ENCODE measurements at regions not wholly inside any gene's neighbourhood (a gene's known extent, or its start where the extent isn't known, plus 50 kb on each side); places are given as distances from the start of the nearest gene placed in this dataset.

GRCh38 chr2:125713533-125713932 is 942.4 kb upstream of the GYPC start:
- no peak for DNase-seq
- H3K36me3 Mint-ChIP-seq (ENCODE audit: low read depth): no peaks in the 10 kb centered on the region
- H3K4me1 Mint-ChIP-seq (ENCODE audit: low read depth): no peaks in the 10 kb centered on the region
- H3K4me3 Mint-ChIP-seq: no peak overlapping the region
- H3K27ac Mint-ChIP-seq: no peak overlapping the region
- TF ChIP-seq, protein P1, sequence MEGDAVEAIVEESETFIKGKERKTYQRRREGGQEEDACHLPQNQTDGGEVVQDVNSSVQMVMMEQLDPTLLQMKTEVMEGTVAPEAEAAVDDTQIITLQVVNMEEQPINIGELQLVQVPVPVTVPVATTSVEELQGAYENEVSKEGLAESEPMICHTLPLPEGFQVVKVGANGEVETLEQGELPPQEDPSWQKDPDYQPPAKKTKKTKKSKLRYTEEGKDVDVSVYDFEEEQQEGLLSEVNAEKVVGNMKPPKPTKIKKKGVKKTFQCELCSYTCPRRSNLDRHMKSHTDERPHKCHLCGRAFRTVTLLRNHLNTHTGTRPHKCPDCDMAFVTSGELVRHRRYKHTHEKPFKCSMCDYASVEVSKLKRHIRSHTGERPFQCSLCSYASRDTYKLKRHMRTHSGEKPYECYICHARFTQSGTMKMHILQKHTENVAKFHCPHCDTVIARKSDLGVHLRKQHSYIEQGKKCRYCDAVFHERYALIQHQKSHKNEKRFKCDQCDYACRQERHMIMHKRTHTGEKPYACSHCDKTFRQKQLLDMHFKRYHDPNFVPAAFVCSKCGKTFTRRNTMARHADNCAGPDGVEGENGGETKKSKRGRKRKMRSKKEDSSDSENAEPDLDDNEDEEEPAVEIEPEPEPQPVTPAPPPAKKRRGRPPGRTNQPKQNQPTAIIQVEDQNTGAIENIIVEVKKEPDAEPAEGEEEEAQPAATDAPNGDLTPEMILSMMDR (IDR thresholded peaks at IDR 0.05): no peak
- H3K9me3 Mint-ChIP-seq: peaks cover 57% of the 10 kb centered on the region
- H3K27me3 Mint-ChIP-seq (ENCODE audit: insufficient read depth): no peaks in the 10 kb centered on the region

DNA sequence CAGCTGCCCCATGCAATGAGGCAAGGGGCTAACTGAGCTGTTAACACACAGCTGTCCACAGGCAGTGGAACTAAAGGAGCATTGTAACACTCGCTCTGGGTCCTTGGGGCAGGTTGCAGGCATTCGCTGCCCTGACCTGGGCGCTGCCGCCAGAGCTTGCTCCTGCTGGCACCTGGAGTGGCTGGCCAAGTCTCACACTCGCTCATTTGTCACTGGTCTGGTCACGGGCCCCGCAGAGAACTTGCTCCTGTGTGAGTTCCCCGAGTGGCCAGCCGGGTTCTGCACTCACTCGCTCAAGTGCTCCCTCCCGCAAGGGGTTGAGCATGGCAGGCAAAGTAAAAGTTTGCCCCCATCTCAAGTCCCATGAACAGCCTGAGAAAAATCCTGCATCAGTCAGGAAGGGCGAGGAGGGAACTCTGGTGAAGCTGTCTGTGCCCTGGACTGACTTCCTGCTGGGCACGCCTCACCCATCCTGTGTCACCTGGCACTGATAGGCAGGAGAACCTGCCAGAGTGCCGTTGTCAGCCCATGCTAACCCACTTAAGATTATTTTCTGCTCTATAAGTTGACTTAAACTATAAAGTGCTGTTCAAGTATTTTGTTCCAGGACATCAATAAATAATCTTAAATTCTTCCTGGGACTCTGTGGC is 934.8 kb upstream of the GYPC start:
- H3K27ac Mint-ChIP-seq: no peak overlapping the region
- H3K4me1 Mint-ChIP-seq (ENCODE audit: low read depth): no peaks in the 10 kb centered on the region
- TF ChIP-seq, protein P1 (IDR thresholded peaks at IDR 0.05): no peak
- H3K36me3 Mint-ChIP-seq (ENCODE audit: low read depth): no peaks in the 10 kb centered on the region
- H3K9me3 Mint-ChIP-seq: peaks cover 60% of the 10 kb centered on the region
- no peaks in the 10 kb centered on the region for H3K27me3 Mint-ChIP-seq (ENCODE audit: insufficient read depth)
- DNase-seq: no peak
- H3K4me3 Mint-ChIP-seq: no peak overlapping the region

- TF ChIP-seq, protein P1 (IDR thresholded peaks at IDR 0.05): no peak
- no peaks in the 10 kb centered on the region for H3K27me3 Mint-ChIP-seq (ENCODE audit: insufficient read depth)
- no peak overlapping the region for H3K4me3 Mint-ChIP-seq
- no peaks in the 10 kb centered on the region for H3K4me1 Mint-ChIP-seq (ENCODE audit: low read depth)
- no peak overlapping the region for H3K27ac Mint-ChIP-seq
- peaks cover 43% of the 10 kb centered on the region for H3K9me3 Mint-ChIP-seq
- no peaks in the 10 kb centered on the region for H3K36me3 Mint-ChIP-seq (ENCODE audit: low read depth)
- DNase-seq: no peak
Measured at GRCh38 chr2:125730921-125731320, 925.0 kb upstream of the GYPC start.

DNA sequence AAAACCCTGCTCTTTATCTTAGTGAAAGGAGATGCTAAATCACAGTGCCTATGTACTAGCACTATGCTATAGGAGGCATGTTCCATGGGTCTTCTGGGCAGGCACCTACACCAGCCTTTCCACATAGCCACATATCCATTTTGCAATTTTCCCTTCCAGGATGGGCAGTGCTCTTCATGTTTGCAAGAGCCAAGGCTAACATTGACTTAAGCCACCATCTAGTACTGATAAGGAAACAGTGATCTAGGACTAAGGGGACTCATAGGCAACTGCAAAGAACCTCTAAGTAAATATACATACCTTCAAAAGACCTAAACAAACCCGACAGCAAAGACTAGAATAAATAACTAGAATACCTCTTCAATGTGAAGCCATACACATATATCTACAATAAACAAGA is 919.7 kb upstream of the GYPC start:
- peaks cover 51% of the 10 kb centered on the region for H3K9me3 Mint-ChIP-seq
- no peak overlapping the region for H3K4me3 Mint-ChIP-seq
- DNase-seq: no peak
- H3K27me3 Mint-ChIP-seq (ENCODE audit: insufficient read depth): no peaks in the 10 kb centered on the region
- no peaks in the 10 kb centered on the region for H3K4me1 Mint-ChIP-seq (ENCODE audit: low read depth)
- TF ChIP-seq, protein P1 (IDR thresholded peaks at IDR 0.05): no peak
- H3K36me3 Mint-ChIP-seq (ENCODE audit: low read depth): no peaks in the 10 kb centered on the region; the same call in 1 of the 2 replicates
- H3K27ac Mint-ChIP-seq: no peak overlapping the region

DNA sequence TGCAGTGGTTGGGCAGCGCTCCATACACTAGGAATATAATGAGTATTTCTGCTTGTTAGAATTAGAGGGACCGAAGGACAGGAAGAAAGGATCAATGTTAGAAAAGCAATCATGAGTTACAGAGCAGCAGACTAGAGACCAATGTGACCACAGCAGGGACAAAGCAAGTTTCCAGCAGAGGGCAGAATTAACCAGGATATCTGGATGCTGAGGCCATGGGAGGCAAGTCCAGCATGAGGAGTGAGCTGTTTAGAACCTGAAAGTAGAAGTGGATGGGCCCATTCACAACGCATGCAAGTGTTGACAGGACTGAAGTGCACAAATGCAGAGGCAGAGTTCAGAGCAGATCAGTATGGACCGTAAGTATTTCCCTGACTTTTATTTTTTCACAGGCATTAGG is 910.4 kb upstream of the GYPC start:
- Mint-ChIP-seq H3K4me1 (ENCODE audit: low read depth) (no peaks in the 10 kb centered on the region), H3K27me3 (ENCODE audit: insufficient read depth) (no peaks in the 10 kb centered on the region), H3K27ac (no peak overlapping the region), H3K36me3 (ENCODE audit: low read depth) (no peaks in the 10 kb centered on the region), H3K4me3 (no peak overlapping the region), H3K9me3 (peaks cover 43% of the 10 kb centered on the region)
- peak; percentile 0 for DNase-seq
- TF ChIP-seq, protein P1 (IDR thresholded peaks at IDR 0.05): no peak
